ENCODE measurements at regions not wholly inside any gene's neighbourhood (a gene's known extent, or its start where the extent isn't known, plus 50 kb on each side); places are given as distances from the start of the nearest gene placed in this dataset.
"Not testable (repeated sequence)": the region's sequence is repeated elsewhere in the genome, so short reads cannot be mapped to it uniquely, and the experiment has no call there.

- no peak for DNase-seq
These were observed 196.1 kb downstream of the TTC6 start for GRCh38 chr14:37791384-37792036.

- DNase-seq = no peak
These were observed 196.7 kb downstream of the TTC6 start for GRCh38 chr14:37792124-37792523.

GRCh38 chr14:37796703-37797416, 201.4 kb downstream of the TTC6 start:
- DNase-seq = no peak

GRCh38 chr14:37797675-37798074, 202.2 kb downstream of the TTC6 start:
- no peak for DNase-seq

GRCh38 chr14:37807722-37808121, 212.3 kb downstream of the TTC6 start:
- DNase-seq = no peak

- DNase-seq = no peak
These were observed 214.8 kb downstream of the TTC6 start for GRCh38 chr14:37810094-37810801.

- no peak for DNase-seq
These were observed 218.3 kb downstream of the TTC6 start for GRCh38 chr14:37813732-37814131.

- DNase-seq = no peak
These were observed 220.7 kb downstream of the TTC6 start for GRCh38 chr14:37816135-37816534.

- no peak for DNase-seq
These were observed 221.4 kb downstream of the TTC6 start for GRCh38 chr14:37816743-37817295.

- no peak for DNase-seq
These were observed 224.0 kb downstream of the TTC6 start for GRCh38 chr14:37819155-37820015.

GRCh38 chr14:37820810-37821209, 225.4 kb downstream of the TTC6 start:
- DNase-seq = not testable (repeated sequence)

GRCh38 chr14:37824939-37825712, 229.7 kb downstream of the TTC6 start:
- DNase-seq = no peak

GRCh38 chr14:37826869-37827268, 231.4 kb downstream of the TTC6 start:
- no peak for DNase-seq

- DNase-seq = no peak
These were observed 234.8 kb downstream of the TTC6 start for GRCh38 chr14:37830271-37830670.

GRCh38 chr14:37834275-37834674, 238.8 kb downstream of the TTC6 start:
- no peak for DNase-seq

- not testable (repeated sequence) for DNase-seq
These were observed 243.3 kb downstream of the TTC6 start for GRCh38 chr14:37838778-37839177.

GRCh38 chr14:37841039-37841438, 245.6 kb downstream of the TTC6 start:
- DNase-seq = not testable (repeated sequence)

- DNase-seq = no peak
These were observed 246.7 kb downstream of the TTC6 start for GRCh38 chr14:37842106-37842505.

GRCh38 chr14:37843954-37844607, 248.7 kb downstream of the TTC6 start:
- no peak for DNase-seq

- no peak for DNase-seq
These were observed 249.2 kb downstream of the TTC6 start for GRCh38 chr14:37844614-37845013.

- DNase-seq = no peak
These were observed 253.7 kb downstream of the TTC6 start for GRCh38 chr14:37848985-37849621.
